Suprapubic skin (tissue), 4 donors: ENCODE measurements at regions not wholly inside any gene's neighbourhood (a gene's known extent, or its start where the extent isn't known, plus 50 kb on each side); places are given as distances from the start of the nearest gene placed in this dataset.

ENCODE experiments used
- DNase-seq, 2 donors: peaks; one replicate each; pipeline ENCODE4 v3.0.0-alpha.2; 2019; ENCODE audit warnings: low spot score in 2 of 2
- H3K27ac ChIP-seq: fragments of 200-600 bp; sonication (generic); one replicate; pipeline ENCODE4 v1.5.1; 2019
- H3K27me3 ChIP-seq: fragments of 200-600 bp; sonication (generic); one replicate; pipeline ENCODE4 v1.5.1; 2019
- H3K36me3 ChIP-seq: fragments of 200-600 bp; sonication (generic); one replicate; pipeline ENCODE4 v1.5.1; 2019
- H3K4me1 ChIP-seq: fragments of 200-600 bp; sonication (generic); one replicate; pipeline ENCODE4 v1.5.1; 2019
- H3K4me3 ChIP-seq: fragments of 200-600 bp; sonication (generic); one replicate; pipeline ENCODE4 v1.5.1; 2019; ENCODE audit warnings: mild to moderate bottlenecking
- H3K9me3 ChIP-seq: fragments of 200-600 bp; sonication (generic); one replicate; pipeline ENCODE4 v1.5.1; 2019
- EP300 ChIP-seq: sonication (generic); formaldehyde crosslinking; IDR thresholded peaks from one replicate; pipeline ENCODE4 v1.6.1; 2017; ENCODE audit warnings: antibody characterized with exemption
- POLR2A ChIP-seq, 2 donors: fragments of 450-650 bp; IDR thresholded peaks; one replicate each; pipeline ENCODE4 v1.6.1; 2017; ENCODE audit warnings: antibody characterized with exemption in 2 of 2, mild to moderate bottlenecking in 2 of 2, moderate library complexity in 2 of 2
- POLR2AphosphoS5 ChIP-seq, 3 donors: sonication (generic); formaldehyde crosslinking; IDR thresholded peaks; one replicate each; pipeline ENCODE4 v1.6.1; 2017; ENCODE audit warnings: antibody characterized with exemption in 3 of 3
- WGBS: methylation state at CpG from one replicate; pipeline ENCODE4 v1.1.5; 2018; 5-methylcytosine and 5-hydroxymethylcytosine counted together
- TF ChIP-seq, protein P1 (sequence below), 2 donors: fragments of 200-600 bp in 1 of 2; fragments of 450-650 bp in 1 of 2; sonication (generic) in 1 of 2; IDR thresholded peaks; one replicate each; pipeline ENCODE4 v1.5.1; 2016 to 2019; ENCODE audit warnings: antibody characterized with exemption in 2 of 2, mild to moderate bottlenecking in 1 of 2, moderate library complexity in 1 of 2

GRCh38 chr2:122639711-122640110, 884.3 kb downstream of the TSN start:
- WGBS, result 35% methylated on average over 2 of the region's 2 CpGs
- TF ChIP-seq, protein P1, sequence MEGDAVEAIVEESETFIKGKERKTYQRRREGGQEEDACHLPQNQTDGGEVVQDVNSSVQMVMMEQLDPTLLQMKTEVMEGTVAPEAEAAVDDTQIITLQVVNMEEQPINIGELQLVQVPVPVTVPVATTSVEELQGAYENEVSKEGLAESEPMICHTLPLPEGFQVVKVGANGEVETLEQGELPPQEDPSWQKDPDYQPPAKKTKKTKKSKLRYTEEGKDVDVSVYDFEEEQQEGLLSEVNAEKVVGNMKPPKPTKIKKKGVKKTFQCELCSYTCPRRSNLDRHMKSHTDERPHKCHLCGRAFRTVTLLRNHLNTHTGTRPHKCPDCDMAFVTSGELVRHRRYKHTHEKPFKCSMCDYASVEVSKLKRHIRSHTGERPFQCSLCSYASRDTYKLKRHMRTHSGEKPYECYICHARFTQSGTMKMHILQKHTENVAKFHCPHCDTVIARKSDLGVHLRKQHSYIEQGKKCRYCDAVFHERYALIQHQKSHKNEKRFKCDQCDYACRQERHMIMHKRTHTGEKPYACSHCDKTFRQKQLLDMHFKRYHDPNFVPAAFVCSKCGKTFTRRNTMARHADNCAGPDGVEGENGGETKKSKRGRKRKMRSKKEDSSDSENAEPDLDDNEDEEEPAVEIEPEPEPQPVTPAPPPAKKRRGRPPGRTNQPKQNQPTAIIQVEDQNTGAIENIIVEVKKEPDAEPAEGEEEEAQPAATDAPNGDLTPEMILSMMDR (IDR thresholded peaks at IDR 0.05), result no peak
- TF ChIP-seq EP300 (no peak), POLR2AphosphoS5 (IDR thresholded peaks at IDR 0.05) (no peak), POLR2A (IDR thresholded peaks at IDR 0.05) (no peak)

DNA sequence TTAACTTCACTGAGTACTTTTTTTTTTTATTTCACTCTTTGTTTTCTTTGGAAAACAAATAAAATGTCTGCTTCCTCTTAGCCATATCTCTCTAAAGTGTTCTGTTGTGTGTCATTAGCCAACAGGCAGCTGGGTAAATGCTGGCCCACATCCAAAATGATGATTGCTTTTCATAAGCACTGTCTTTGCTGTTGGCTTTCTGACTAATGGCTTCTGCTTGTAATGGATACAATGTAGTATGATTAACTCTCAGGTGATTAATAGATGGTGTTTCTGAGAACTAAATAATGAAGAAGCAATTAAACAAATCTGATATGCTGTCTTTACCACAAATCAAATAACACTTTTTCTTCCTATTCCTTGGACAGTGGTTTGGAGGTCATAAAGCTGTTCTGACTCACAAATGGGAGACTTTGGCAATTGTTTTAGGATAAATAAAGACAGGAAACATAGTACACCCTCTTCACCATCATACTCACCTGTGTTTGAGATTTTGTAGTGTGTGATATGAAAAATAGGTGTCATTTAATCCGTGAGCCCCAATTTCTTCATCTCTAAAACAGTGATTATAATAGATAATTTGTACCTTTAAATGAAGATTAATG, 888.4 kb downstream of the TSN start:
- no peaks in the 10 kb centered on the region for H3K27me3 ChIP-seq
- DNase-seq, result no peak
- H3K4me1 ChIP-seq, result no peaks in the 10 kb centered on the region
- H3K9me3 ChIP-seq, result no peaks in the 10 kb centered on the region
- no peak overlapping the region for H3K27ac ChIP-seq
- TF ChIP-seq POLR2A (IDR thresholded peaks at IDR 0.05), result no peak
- TF ChIP-seq EP300, result no peak
- TF ChIP-seq POLR2AphosphoS5 (IDR thresholded peaks at IDR 0.05), result no peak
- TF ChIP-seq, protein P1 (IDR thresholded peaks at IDR 0.05), result no peak
- WGBS, result 83% methylated on average over 1 of the region's 1 CpG
- no peak overlapping the region for H3K4me3 ChIP-seq
- no peaks in the 10 kb centered on the region for H3K36me3 ChIP-seq

More at GRCh38 chr2:122639711-122640110, 884.3 kb downstream of the TSN start:
- H3K27me3 ChIP-seq, result no peaks in the 10 kb centered on the region
- no peaks in the 10 kb centered on the region for H3K4me1 ChIP-seq
- H3K9me3 ChIP-seq, result no peaks in the 10 kb centered on the region
- no peaks in the 10 kb centered on the region for H3K36me3 ChIP-seq
- H3K27ac ChIP-seq, result no peak overlapping the region
- no peak for DNase-seq
- no peak overlapping the region for H3K4me3 ChIP-seq

DNA sequence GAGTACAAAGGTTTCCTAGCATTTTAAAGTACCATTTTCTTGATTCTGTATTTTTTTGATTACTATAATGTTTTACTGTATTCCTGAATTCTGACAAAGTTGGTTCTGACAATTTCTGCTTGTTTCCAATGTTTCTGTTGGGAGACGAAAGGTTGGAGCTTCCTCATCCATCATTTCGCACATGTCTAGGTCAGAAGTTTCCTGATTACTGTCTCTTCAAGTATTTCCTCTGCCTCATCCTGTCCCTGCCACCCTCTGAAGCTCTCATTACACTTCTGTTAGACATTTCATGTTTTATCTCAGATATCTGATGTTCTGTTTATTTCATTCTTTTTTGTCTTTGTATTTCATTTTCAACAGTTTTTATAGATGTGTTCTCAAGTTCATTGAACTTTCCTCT, 895.8 kb downstream of the TSN start:
- 82% methylated on average over 2 of the region's 2 CpGs for WGBS
- Histone ChIP-seq H3K9me3 (no peaks in the 10 kb centered on the region), H3K4me3 (no peak overlapping the region), H3K27me3 (no peaks in the 10 kb centered on the region), H3K4me1 (no peaks in the 10 kb centered on the region), H3K27ac (no peak overlapping the region), H3K36me3 (no peaks in the 10 kb centered on the region)
- no peak for TF ChIP-seq EP300
- TF ChIP-seq, protein P1 (IDR thresholded peaks at IDR 0.05), result no peak
- no peak for DNase-seq

DNA sequence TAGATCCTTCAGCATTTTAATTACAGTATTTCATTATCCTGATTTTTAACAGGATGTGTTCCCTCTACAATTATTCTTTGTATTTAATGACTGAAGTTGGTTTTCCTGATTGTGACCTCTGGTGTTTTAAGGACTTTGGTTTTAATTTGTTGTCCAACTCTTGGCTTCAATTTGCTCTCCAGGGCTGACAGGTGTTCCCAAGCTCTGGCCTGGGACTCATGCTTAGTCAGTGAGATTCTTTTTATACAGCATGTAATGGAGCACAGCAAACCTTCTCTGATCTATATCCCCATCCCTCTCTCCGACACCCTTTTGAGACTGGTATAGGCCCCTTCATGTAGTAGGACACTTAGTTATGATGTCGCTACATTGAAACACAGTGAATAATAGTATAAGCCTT, 896.3 kb downstream of the TSN start:
- WGBS, result 98% methylated on average over 2 of the region's 2 CpGs

DNA sequence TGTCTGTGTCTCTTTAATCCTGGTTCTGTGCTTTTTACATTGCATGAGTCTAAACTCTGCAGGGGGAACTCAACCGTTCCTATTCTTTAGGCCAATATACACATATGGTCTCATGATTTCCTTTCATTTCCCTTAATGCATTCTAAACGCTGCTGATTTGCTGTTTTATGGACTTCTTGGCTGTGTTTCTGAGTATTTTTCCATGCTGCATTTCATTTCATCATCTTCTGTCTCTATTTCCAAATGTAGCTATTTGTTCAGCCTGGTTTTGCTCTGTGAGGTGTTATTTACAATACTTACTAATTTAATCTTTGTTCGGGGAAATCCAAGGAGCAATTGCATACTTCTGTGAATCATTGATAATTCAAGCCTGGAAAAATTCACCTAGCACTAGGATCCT, 897.2 kb downstream of the TSN start:
- no peaks in the 10 kb centered on the region for H3K36me3 ChIP-seq
- no peaks in the 10 kb centered on the region for H3K9me3 ChIP-seq
- no peak overlapping the region for H3K4me3 ChIP-seq
- TF ChIP-seq EP300 (no peak), POLR2A (IDR thresholded peaks at IDR 0.05) (no peak), POLR2AphosphoS5 (IDR thresholded peaks at IDR 0.05) (no peak)
- TF ChIP-seq, protein P1 (IDR thresholded peaks at IDR 0.05), result no peak
- no peak for DNase-seq
- no peak overlapping the region for H3K27ac ChIP-seq
- WGBS, result 54% methylated on average over 3 of the region's 3 CpGs
- H3K27me3 ChIP-seq, result no peaks in the 10 kb centered on the region
- H3K4me1 ChIP-seq, result no peaks in the 10 kb centered on the region

More for the DNA sequence above, 896.3 kb downstream of the TSN start:
- no peaks in the 10 kb centered on the region for H3K9me3 ChIP-seq
- no peaks in the 10 kb centered on the region for H3K27me3 ChIP-seq
- TF ChIP-seq POLR2A (IDR thresholded peaks at IDR 0.05) (no peak), EP300 (no peak), POLR2AphosphoS5 (IDR thresholded peaks at IDR 0.05) (no peak)
- TF ChIP-seq, protein P1 (IDR thresholded peaks at IDR 0.05), result no peak
- no peak for DNase-seq
- H3K4me1 ChIP-seq, result no peaks in the 10 kb centered on the region
- no peak overlapping the region for H3K27ac ChIP-seq
- no peak overlapping the region for H3K4me3 ChIP-seq
- no peaks in the 10 kb centered on the region for H3K36me3 ChIP-seq
